ENCODE measurements at regions not wholly inside any gene's neighbourhood (a gene's known extent, or its start where the extent isn't known, plus 50 kb on each side); places are given as distances from the start of the nearest gene placed in this dataset.

GRCh38 chr4:85268188-85268587 is 206.8 kb upstream of the ARHGAP24 start:
- TF ChIP-seq PATZ1 (CRISPR knock-in tag; IDR thresholded peaks at IDR 0.05; ENCODE audit: borderline replicate concordance) (no peak), TOX (CRISPR knock-in tag; IDR thresholded peaks at IDR 0.05; ENCODE audit: borderline replicate concordance) (no peak), ZNF70 (CRISPR knock-in tag; IDR thresholded peaks at IDR 0.05) (no peak), PPARA (CRISPR knock-in tag; IDR thresholded peaks at IDR 0.05; ENCODE audit: borderline replicate concordance) (no peak), ZFP3 (CRISPR knock-in tag; IDR thresholded peaks at IDR 0.05) (no peak)
- ATAC-seq, result no peak

GRCh38 chr4:85268961-85269360 is 206.0 kb upstream of the ARHGAP24 start:
- ATAC-seq, result no peak

GRCh38 chr4:85274955-85275354 is 200.0 kb upstream of the ARHGAP24 start:
- ATAC-seq, result no peak
- no peak for TF ChIP-seq SNAI2 (CRISPR knock-in tag; IDR thresholded peaks at IDR 0.05)
- no peak for TF ChIP-seq CSDC2 (CRISPR knock-in tag; IDR thresholded peaks at IDR 0.05)
- no peak for TF ChIP-seq TOX (CRISPR knock-in tag; IDR thresholded peaks at IDR 0.05; ENCODE audit: borderline replicate concordance)
- no peak for TF ChIP-seq ZC3H10 (CRISPR knock-in tag; IDR thresholded peaks at IDR 0.05)
- TF ChIP-seq CSRNP3 (CRISPR knock-in tag; IDR thresholded peaks at IDR 0.05), result no peak
- TF ChIP-seq ESRRG (CRISPR knock-in tag; IDR thresholded peaks at IDR 0.05), result no peak
- TF ChIP-seq POU6F1 (CRISPR knock-in tag; IDR thresholded peaks at IDR 0.05; ENCODE audit: borderline replicate concordance, low read depth), result no peak

More at GRCh38 chr4:85268961-85269360, 206.0 kb upstream of the ARHGAP24 start:
- TF ChIP-seq ESRRG (CRISPR knock-in tag; IDR thresholded peaks at IDR 0.05) (no peak), ZC3H10 (CRISPR knock-in tag; IDR thresholded peaks at IDR 0.05) (no peak), SNAI2 (CRISPR knock-in tag; IDR thresholded peaks at IDR 0.05) (no peak), ZNF8 (CRISPR knock-in tag; IDR thresholded peaks at IDR 0.05) (no peak), CREB5 (CRISPR knock-in tag; IDR thresholded peaks at IDR 0.05; ENCODE audit: low read depth) (no peak), POU6F1 (CRISPR knock-in tag; IDR thresholded peaks at IDR 0.05; ENCODE audit: borderline replicate concordance, low read depth) (no peak), TOX (CRISPR knock-in tag; IDR thresholded peaks at IDR 0.05; ENCODE audit: borderline replicate concordance) (no peak), ZFP30 (CRISPR knock-in tag; IDR thresholded peaks at IDR 0.05) (no peak), ISL1 (CRISPR knock-in tag; IDR thresholded peaks at IDR 0.05) (no peak), ZNF565 (CRISPR knock-in tag; conservative IDR thresholded peaks at IDR 0.05; ENCODE audit: low read depth) (no peak), PATZ1 (CRISPR knock-in tag; IDR thresholded peaks at IDR 0.05; ENCODE audit: borderline replicate concordance) (no peak), RARB (CRISPR knock-in tag; IDR thresholded peaks at IDR 0.05) (no peak), ZFP3 (CRISPR knock-in tag; IDR thresholded peaks at IDR 0.05) (no peak), CSRNP3 (CRISPR knock-in tag; IDR thresholded peaks at IDR 0.05) (no peak), ZNF70 (CRISPR knock-in tag; IDR thresholded peaks at IDR 0.05) (no peak)
